Endothelial cell of umbilical vein (primary cell): ENCODE measurements at regions not wholly inside any gene's neighbourhood (a gene's known extent, or its start where the extent isn't known, plus 50 kb on each side); places are given as distances from the start of the nearest gene placed in this dataset.

ENCODE experiments used
- BruUV-seq: library from RNA; stranded (reverse); fragments of 400-500 nt; replicated peaks from 2 replicates; lab custom pipeline; 2021; lab: Mats Ljungman, UMichigan
- CTCF ChIA-PET: fragments of 300-600, 350-600 bp; sonication (Branson Sonifier 250); formaldehyde crosslinking; loops from one replicate; lab custom pipeline; 2021; ENCODE audit warnings: antibody characterized with exemption, inconsistent platforms; lab: Charles Lee
- POLR2A ChIA-PET: fragments of 300-600, 350-600 bp; sonication (Branson Sonifier 250); formaldehyde crosslinking; loops from one replicate; lab custom pipeline; 2021; ENCODE audit warnings: antibody characterized with exemption, inconsistent platforms; lab: Charles Lee
- DNase-seq: peaks from one replicate; pipeline ENCODE4 v3.0.0-alpha.2; 2011; ENCODE audit warnings: low read depth, low spot score
- FAIRE-seq: peaks from 2 replicates; lab custom pipeline; 2011; peaks lifted over from hg19 to GRCh38; lab: Jason Lieb, UNC
- H2AFZ ChIP-seq: 2 replicates; pipeline ENCODE4 v1.6.0; 2012; ENCODE audit warnings: low read depth, low read length, control low read depth, inconsistent platforms
- H3K27ac ChIP-seq: 2 replicates; pipeline ENCODE4 v1.5.1; 2011; ENCODE audit warnings: low read depth, mild to moderate bottlenecking, control low read depth, low read length, moderate library complexity; ENCODE audit not compliant: insufficient read depth
- H3K27me3 ChIP-seq, 2 experiments: 2 replicates each; pipeline versions ENCODE4 v1.6.0 to v1.6.1; 2011; ENCODE audit warnings: low read length in 2 of 2, mixed read lengths in 1 of 2; ENCODE audit not compliant: control insufficient read depth in 2 of 2, insufficient read depth in 2 of 2
- H3K36me3 ChIP-seq, 2 experiments: 2 replicates in 1 of 2; 3 replicates in 1 of 2; pipeline ENCODE4 v1.5.1; 2011; ENCODE audit warnings: low read length in 2 of 2, mild to moderate bottlenecking in 1 of 2, moderate library complexity in 1 of 2; ENCODE audit not compliant: control insufficient read depth in 2 of 2, insufficient read depth in 2 of 2; ENCODE audit errors: extremely low read depth in 1 of 2
- H3K4me1 ChIP-seq: 3 replicates; pipeline ENCODE4 v1.5.1; 2011; ENCODE audit warnings: mild to moderate bottlenecking, low read length; ENCODE audit not compliant: control insufficient read depth, insufficient read depth; ENCODE audit errors: extremely low read depth
- H3K4me2 ChIP-seq: 2 replicates; pipeline ENCODE4 v1.6.1; 2011; ENCODE audit warnings: low read length, control low read depth, mixed read lengths; ENCODE audit not compliant: insufficient read depth
- H3K4me3 ChIP-seq, 3 experiments: fragments of 200-600 bp in 1 of 3; sonication (generic), shearing (Covaris generic) in 1 of 3; replicated peaks in 1 of 3; 2 replicates each; pipeline ENCODE4 v1.5.1; 2011 to 2016; ENCODE audit warnings: control low read depth in 3 of 3, low read length in 3 of 3, mild to moderate bottlenecking in 2 of 3, inconsistent platforms in 1 of 3, low read depth in 1 of 3, moderate library complexity in 1 of 3; ENCODE audit not compliant: insufficient read depth in 1 of 3
- H3K79me2 ChIP-seq: 2 replicates; pipeline ENCODE4 v1.6.0; 2012; ENCODE audit warnings: low read length, inconsistent platforms; ENCODE audit not compliant: control insufficient read depth, insufficient read depth
- H3K9ac ChIP-seq: replicated peaks from 2 replicates; pipeline ENCODE3; 2011; ENCODE audit warnings: low read length, control low read depth; ENCODE audit not compliant: insufficient read depth; ENCODE audit errors: extremely low read depth
- H3K9me1 ChIP-seq: replicated peaks from 3 replicates; pipeline ENCODE4 v1.6.0; 2011; ENCODE audit warnings: mild to moderate bottlenecking, low read length; ENCODE audit not compliant: control insufficient read depth, insufficient read depth; ENCODE audit errors: extremely low read depth
- H3K9me3 ChIP-seq: replicated peaks from 2 replicates; pipeline ENCODE4 v1.5.1; 2012; ENCODE audit warnings: low read length, inconsistent platforms; ENCODE audit not compliant: control insufficient read depth, insufficient read depth
- H4K20me1 ChIP-seq: replicated peaks from 2 replicates; pipeline ENCODE3; 2011; ENCODE audit warnings: mild to moderate bottlenecking, low read length; ENCODE audit not compliant: control insufficient read depth, insufficient read depth; ENCODE audit errors: extremely low read depth
- EZH2 ChIP-seq: IDR thresholded peaks from 2 replicates; pipeline ENCODE4 v1.6.1; 2012; ENCODE audit warnings: borderline replicate concordance, low read depth, mild to moderate bottlenecking, moderate library complexity, low read length, inconsistent platforms; ENCODE audit not compliant: severe bottlenecking
- FOS ChIP-seq: IDR thresholded peaks from 2 replicates; pipeline ENCODE4 v1.6.1; 2011; ENCODE audit warnings: mild to moderate bottlenecking, low read length, moderate library complexity, borderline replicate concordance; ENCODE audit not compliant: insufficient read depth
- GATA2 ChIP-seq: IDR thresholded peaks from 2 replicates; pipeline ENCODE4 v1.7.0; 2011; ENCODE audit warnings: low read depth, mild to moderate bottlenecking, moderate library complexity, mixed read lengths, low read length; ENCODE audit not compliant: insufficient read length, insufficient read depth
- JUN ChIP-seq: IDR thresholded peaks from 2 replicates; pipeline ENCODE4 v1.6.1; 2011; ENCODE audit warnings: borderline replicate concordance, low read depth; ENCODE audit not compliant: insufficient read length, insufficient read depth
- MYC ChIP-seq: IDR thresholded peaks from one replicate; pipeline ENCODE4 v1.6.1; 2011; ENCODE audit warnings: mild to moderate bottlenecking, low read depth, low read length
- POLR2A ChIP-seq: IDR thresholded peaks from 2 replicates; pipeline ENCODE4 v1.6.1; 2012; ENCODE audit warnings: low read depth, mild to moderate bottlenecking, control low read depth, low read length
- POLR2AphosphoS5 ChIP-seq: IDR thresholded peaks from 2 replicates; pipeline ENCODE4 v1.6.1; 2012; ENCODE audit warnings: low read depth, mild to moderate bottlenecking, control low read depth, low read length, moderate library complexity; ENCODE audit not compliant: insufficient read depth
- dilution Hi-C: fragments of 300-500 bp; cut with MboI; formaldehyde crosslinking; loops from one replicate; pipeline ENCODE4 v1.15.0; 2019; ENCODE audit warnings: low sequenced_read_pairs; ENCODE audit not compliant: extremely low pct_ligation_motif_present
- intact Hi-C: fragments of 100-400 bp; cut with micrococcal nuclease; formaldehyde crosslinking; loops from one replicate; pipeline ENCODE4 v1.10.0; 2022
- TF ChIP-seq, protein P1 (sequence below), 2 donors: IDR thresholded peaks; 1 replicate in 1 of 2; 2 replicates in 1 of 2; pipeline ENCODE4 v1.5.1; 2011; ENCODE audit warnings: low read length in 2 of 2, mild to moderate bottlenecking in 2 of 2, moderate library complexity in 2 of 2, control low read depth in 1 of 2, inconsistent platforms in 1 of 2, low read depth in 1 of 2; ENCODE audit not compliant: insufficient read depth in 1 of 2; ENCODE audit errors: extremely low read depth in 1 of 2
- TF ChIP-seq, protein P2 (sequence below): IDR thresholded peaks from 2 replicates; pipeline ENCODE4 v1.6.1; 2011; ENCODE audit not compliant: insufficient read depth, insufficient read length

DNA sequence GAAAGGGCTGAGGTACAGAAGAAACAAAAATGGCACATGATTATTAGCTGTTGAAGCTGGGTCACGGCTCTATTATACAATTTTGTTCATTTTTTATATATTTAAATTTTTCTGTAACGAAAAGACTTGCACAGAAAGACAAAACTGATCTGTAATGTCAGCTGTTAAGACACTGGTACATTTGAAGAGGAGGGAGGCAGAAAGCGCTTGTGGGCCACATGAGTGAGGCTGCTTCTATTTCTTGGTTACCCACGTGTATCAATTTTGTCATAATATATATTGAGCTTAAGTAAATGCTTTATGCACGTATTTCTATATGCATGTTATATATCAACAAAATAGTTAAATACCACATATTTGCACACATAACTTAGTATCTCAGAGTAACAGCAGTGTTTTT, 151.8 kb upstream of the KCNJ18 start:
- dilution Hi-C loops (no loop called here), intact Hi-C loops (no loop called here)
- no peak overlapping the region for H3K9ac ChIP-seq
- H2AFZ ChIP-seq = no peak overlapping the region
- H3K9me1 ChIP-seq = no peaks in the 10 kb centered on the region
- CTCF ChIA-PET = interaction anchor here (1.6 kb wide), 1 partner anchor 9 kb away, joined by 6 read pairs; no protein-coding TSS in a partner anchor
- H3K4me2 ChIP-seq = no peak overlapping the region
- peaks cover 0 to 3% of the 10 kb centered on the region in 2 experiments for H3K36me3 ChIP-seq
- no peak for TF ChIP-seq JUN
- no peak for TF ChIP-seq MYC
- DNase-seq = no peak
- H4K20me1 ChIP-seq = no peaks in the 10 kb centered on the region
- no peak overlapping the region for H3K4me3 ChIP-seq
- FAIRE-seq = no peak
- peaks cover 10% of the 10 kb centered on the region for H3K79me2 ChIP-seq
- H3K4me1 ChIP-seq = no peaks in the 10 kb centered on the region
- H3K27me3 ChIP-seq = no peaks in the 10 kb centered on the region
- no peaks in the 10 kb centered on the region for H3K9me3 ChIP-seq
- POLR2A ChIA-PET = no interaction called here
- no TSS peak for BruUV-seq
- H3K27ac ChIP-seq = no peak overlapping the region

GRCh38 chr17:21542070-21542469, 150.3 kb upstream of the KCNJ18 start:
- H3K4me3 ChIP-seq = no peak overlapping the region
- H3K9me3 ChIP-seq = no peaks in the 10 kb centered on the region
- peaks cover 8% of the 10 kb centered on the region for H3K79me2 ChIP-seq
- DNase-seq (no peak), FAIRE-seq (no peak)
- no TSS peak for BruUV-seq
- no peak overlapping the region for H3K9ac ChIP-seq
- intact Hi-C loops (no loop called here), dilution Hi-C loops (no loop called here)
- H3K9me1 ChIP-seq = no peaks in the 10 kb centered on the region
- TF ChIP-seq EZH2 (no peak), FOS (no peak), GATA2 (no peak), POLR2AphosphoS5 (no peak), MYC (no peak), POLR2A (no peak), JUN (no peak)
- TF ChIP-seq, protein P1, sequence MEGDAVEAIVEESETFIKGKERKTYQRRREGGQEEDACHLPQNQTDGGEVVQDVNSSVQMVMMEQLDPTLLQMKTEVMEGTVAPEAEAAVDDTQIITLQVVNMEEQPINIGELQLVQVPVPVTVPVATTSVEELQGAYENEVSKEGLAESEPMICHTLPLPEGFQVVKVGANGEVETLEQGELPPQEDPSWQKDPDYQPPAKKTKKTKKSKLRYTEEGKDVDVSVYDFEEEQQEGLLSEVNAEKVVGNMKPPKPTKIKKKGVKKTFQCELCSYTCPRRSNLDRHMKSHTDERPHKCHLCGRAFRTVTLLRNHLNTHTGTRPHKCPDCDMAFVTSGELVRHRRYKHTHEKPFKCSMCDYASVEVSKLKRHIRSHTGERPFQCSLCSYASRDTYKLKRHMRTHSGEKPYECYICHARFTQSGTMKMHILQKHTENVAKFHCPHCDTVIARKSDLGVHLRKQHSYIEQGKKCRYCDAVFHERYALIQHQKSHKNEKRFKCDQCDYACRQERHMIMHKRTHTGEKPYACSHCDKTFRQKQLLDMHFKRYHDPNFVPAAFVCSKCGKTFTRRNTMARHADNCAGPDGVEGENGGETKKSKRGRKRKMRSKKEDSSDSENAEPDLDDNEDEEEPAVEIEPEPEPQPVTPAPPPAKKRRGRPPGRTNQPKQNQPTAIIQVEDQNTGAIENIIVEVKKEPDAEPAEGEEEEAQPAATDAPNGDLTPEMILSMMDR (IDR thresholded peaks at IDR 0.05; ENCODE audit: extremely low read depth in 1 of 2, insufficient read depth in 1 of 2, low read depth in 1 of 2, low read length in 2 of 2) = no peak
- TF ChIP-seq, protein P2, sequence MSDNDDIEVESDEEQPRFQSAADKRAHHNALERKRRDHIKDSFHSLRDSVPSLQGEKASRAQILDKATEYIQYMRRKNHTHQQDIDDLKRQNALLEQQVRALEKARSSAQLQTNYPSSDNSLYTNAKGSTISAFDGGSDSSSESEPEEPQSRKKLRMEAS = no peak
- H3K4me1 ChIP-seq = no peaks in the 10 kb centered on the region
- H3K4me2 ChIP-seq = no peak overlapping the region
- no peak overlapping the region for H3K27ac ChIP-seq
- H4K20me1 ChIP-seq = no peaks in the 10 kb centered on the region
- H3K27me3 ChIP-seq = no peaks in the 10 kb centered on the region
- CTCF ChIA-PET = interaction anchor here (0.6 kb wide), 1 partner anchor 10 kb away, joined by 3 read pairs; no protein-coding TSS in a partner anchor
- peaks cover 0 to 3% of the 10 kb centered on the region in 2 experiments for H3K36me3 ChIP-seq
- POLR2A ChIA-PET = no interaction called here
- H2AFZ ChIP-seq = no peak overlapping the region
